Ishikawa (cell line): ENCODE measurements at regions not wholly inside any gene's neighbourhood (a gene's known extent, or its start where the extent isn't known, plus 50 kb on each side); places are given as distances from the start of the nearest gene placed in this dataset.

Source experiments
- CEBPB ChIP-seq: IDR thresholded peaks from 2 replicates; pipeline ENCODE4 v1.6.1; 2012
- CREB1 ChIP-seq: IDR thresholded peaks from 2 replicates; pipeline ENCODE4 v1.6.1; 2012; ENCODE audit warnings: low read depth
- EGR1 ChIP-seq: IDR thresholded peaks from 2 replicates; pipeline ENCODE4 v1.6.1; 2012
- EP300 ChIP-seq: IDR thresholded peaks from 2 replicates; pipeline ENCODE4 v1.6.1; 2012; ENCODE audit warnings: borderline replicate concordance
- FOXM1 ChIP-seq: IDR thresholded peaks from 2 replicates; pipeline ENCODE4 v1.6.1; 2012; ENCODE audit warnings: low read depth, borderline replicate concordance
- NFIC ChIP-seq: IDR thresholded peaks from 2 replicates; pipeline ENCODE4 v1.6.1; 2012
- RAD21 ChIP-seq: IDR thresholded peaks from 2 replicates; pipeline ENCODE4 v1.6.1; 2012; ENCODE audit warnings: low read depth
- TAF1 ChIP-seq: IDR thresholded peaks from 2 replicates; pipeline ENCODE4 v1.6.1; 2012; ENCODE audit warnings: low read depth, mild to moderate bottlenecking
- TCF12 ChIP-seq: IDR thresholded peaks from 2 replicates; pipeline ENCODE4 v1.6.1; 2012; ENCODE audit warnings: low read depth
- TEAD4 ChIP-seq: IDR thresholded peaks from 2 replicates; pipeline ENCODE4 v1.6.1; 2012
- YY1 ChIP-seq: IDR thresholded peaks from 2 replicates; pipeline ENCODE4 v1.6.1; 2012; ENCODE audit warnings: low read depth
- ZBTB7A ChIP-seq: IDR thresholded peaks from 2 replicates; pipeline ENCODE4 v1.6.1; 2012; ENCODE audit warnings: low read depth
- TF ChIP-seq, protein P1 (sequence below): IDR thresholded peaks from 2 replicates; pipeline ENCODE4 v1.6.1; 2012
- TF ChIP-seq, protein P2 (sequence below): IDR thresholded peaks from 2 replicates; pipeline ENCODE4 v1.6.1; 2012; ENCODE audit warnings: low read depth, mild to moderate bottlenecking
- TF ChIP-seq, protein P3 (sequence below): IDR thresholded peaks from 2 replicates; pipeline ENCODE4 v1.6.1; 2012

DNA sequence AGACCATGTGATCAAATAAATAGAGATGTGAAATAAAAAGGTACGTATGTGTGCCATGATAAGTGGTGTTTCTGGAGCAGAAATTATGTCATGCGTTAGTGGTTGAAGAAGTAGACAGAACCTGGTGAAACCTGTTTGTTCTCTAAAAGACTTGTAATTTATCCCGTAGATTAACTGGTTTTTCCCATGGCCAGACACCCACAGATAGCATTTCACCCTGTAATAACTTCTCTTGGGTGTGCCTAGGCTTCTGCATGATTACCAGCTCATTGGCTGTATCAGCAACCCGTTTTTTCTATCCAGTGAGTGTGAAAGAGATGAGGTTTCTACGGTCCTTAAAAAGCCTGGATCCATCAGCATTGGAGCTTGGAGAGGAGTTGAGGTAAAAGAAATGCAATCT, 471.3 kb downstream of the NPIPA7 start:
- TF ChIP-seq ZBTB7A (no peak), TAF1 (no peak), FOXM1 (no peak), EP300 (no peak), TCF12 (no peak), NFIC (no peak), CEBPB (no peak), TEAD4 (no peak), EGR1 (no peak), CREB1 (no peak), RAD21 (no peak), YY1 (no peak)
- TF ChIP-seq, protein P1, sequence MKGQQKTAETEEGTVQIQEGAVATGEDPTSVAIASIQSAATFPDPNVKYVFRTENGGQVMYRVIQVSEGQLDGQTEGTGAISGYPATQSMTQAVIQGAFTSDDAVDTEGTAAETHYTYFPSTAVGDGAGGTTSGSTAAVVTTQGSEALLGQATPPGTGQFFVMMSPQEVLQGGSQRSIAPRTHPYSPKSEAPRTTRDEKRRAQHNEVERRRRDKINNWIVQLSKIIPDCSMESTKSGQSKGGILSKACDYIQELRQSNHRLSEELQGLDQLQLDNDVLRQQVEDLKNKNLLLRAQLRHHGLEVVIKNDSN, result no peak
- TF ChIP-seq, protein P2, sequence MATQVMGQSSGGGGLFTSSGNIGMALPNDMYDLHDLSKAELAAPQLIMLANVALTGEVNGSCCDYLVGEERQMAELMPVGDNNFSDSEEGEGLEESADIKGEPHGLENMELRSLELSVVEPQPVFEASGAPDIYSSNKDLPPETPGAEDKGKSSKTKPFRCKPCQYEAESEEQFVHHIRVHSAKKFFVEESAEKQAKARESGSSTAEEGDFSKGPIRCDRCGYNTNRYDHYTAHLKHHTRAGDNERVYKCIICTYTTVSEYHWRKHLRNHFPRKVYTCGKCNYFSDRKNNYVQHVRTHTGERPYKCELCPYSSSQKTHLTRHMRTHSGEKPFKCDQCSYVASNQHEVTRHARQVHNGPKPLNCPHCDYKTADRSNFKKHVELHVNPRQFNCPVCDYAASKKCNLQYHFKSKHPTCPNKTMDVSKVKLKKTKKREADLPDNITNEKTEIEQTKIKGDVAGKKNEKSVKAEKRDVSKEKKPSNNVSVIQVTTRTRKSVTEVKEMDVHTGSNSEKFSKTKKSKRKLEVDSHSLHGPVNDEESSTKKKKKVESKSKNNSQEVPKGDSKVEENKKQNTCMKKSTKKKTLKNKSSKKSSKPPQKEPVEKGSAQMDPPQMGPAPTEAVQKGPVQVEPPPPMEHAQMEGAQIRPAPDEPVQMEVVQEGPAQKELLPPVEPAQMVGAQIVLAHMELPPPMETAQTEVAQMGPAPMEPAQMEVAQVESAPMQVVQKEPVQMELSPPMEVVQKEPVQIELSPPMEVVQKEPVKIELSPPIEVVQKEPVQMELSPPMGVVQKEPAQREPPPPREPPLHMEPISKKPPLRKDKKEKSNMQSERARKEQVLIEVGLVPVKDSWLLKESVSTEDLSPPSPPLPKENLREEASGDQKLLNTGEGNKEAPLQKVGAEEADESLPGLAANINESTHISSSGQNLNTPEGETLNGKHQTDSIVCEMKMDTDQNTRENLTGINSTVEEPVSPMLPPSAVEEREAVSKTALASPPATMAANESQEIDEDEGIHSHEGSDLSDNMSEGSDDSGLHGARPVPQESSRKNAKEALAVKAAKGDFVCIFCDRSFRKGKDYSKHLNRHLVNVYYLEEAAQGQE, result no peak
- TF ChIP-seq, protein P3, sequence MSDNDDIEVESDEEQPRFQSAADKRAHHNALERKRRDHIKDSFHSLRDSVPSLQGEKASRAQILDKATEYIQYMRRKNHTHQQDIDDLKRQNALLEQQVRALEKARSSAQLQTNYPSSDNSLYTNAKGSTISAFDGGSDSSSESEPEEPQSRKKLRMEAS, result no peak

DNA sequence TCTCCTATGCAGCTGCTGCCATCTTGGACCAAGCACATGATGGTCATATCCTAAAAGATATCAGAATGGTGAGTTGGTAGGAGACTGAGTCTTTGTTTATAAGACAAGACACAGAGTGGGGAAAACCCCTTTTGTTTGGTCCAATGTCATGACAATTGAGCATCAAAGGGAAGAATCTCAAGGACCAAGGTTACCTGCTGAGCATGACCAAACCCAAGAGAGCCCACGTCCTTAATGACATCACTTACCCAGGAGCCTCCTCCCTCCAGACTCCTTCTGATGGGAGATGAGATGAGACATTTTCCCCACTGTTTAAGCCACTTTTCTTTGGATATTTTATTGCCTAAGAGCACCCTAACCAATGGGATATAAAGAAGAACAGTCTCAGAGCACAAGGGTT, 478.1 kb downstream of the NPIPA7 start:
- TF ChIP-seq YY1 (no peak), ZBTB7A (no peak), EP300 (no peak), FOXM1 (no peak), NFIC (no peak), RAD21 (no peak), CEBPB (no peak), TAF1 (no peak), EGR1 (no peak), TEAD4 (no peak), TCF12 (no peak)
- TF ChIP-seq, protein P2, result no peak
- TF ChIP-seq, protein P1, result no peak

DNA sequence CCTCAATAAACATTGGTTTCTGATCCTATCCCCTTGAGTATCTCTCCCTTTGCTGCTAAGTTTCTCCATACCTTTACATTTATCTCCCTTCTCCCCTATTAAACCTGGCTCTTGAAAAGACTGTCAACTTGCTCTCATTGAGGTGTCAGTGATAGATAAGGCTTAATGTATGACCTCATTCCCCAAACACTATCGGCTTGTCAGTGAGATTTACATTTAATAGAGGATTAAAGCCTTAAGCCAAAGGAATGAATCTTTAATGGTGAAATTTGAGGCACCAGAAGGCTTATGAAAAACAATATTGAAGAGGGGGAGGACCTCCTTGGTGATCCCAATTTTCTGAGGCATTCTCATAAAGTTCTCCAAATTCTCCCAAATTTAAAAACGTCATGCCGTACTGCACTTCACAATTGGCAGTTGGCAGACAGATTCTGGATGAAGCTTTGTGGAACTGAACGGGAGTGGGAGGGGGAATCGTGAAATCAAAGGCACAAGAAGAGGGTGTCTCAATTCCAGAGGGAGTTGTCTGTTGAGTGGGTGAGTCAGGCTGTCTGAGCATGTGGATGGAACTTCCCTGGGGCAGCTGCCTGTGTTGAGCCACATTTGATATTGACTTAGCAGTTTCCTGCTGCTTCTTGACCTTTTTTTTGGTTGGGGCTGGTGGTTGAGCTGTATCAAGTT, 478.8 kb downstream of the NPIPA7 start:
- no peak for TF ChIP-seq FOXM1
- no peak for TF ChIP-seq EP300
- no peak for TF ChIP-seq RAD21
- TF ChIP-seq, protein P2, result no peak
- TF ChIP-seq, protein P3, result no peak
- no peak for TF ChIP-seq YY1
- TF ChIP-seq TCF12, result no peak
- TF ChIP-seq CREB1, result no peak
- TF ChIP-seq EGR1, result no peak

DNA sequence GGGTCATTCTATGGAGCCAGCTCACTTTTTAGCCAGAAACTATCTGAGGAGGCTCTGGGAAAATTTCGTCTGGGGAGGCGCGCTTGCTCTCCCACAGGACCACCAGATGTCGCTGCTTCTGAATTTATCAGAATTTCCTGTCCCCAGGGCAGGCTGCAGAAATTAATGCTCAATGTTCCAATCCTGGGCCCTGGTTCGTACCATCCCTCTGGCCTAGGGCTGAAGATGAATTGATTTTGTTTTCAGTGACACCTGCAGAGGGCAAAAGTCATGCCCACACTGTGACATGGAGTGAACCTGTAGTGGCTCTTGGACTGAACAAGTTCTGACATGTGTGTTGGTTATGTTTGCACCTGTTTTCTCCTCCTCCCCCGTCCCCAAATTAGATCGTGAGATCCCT, 482.6 kb downstream of the NPIPA7 start:
- peak; percentile 54 for TF ChIP-seq RAD21
- TF ChIP-seq CEBPB, result no peak

DNA sequence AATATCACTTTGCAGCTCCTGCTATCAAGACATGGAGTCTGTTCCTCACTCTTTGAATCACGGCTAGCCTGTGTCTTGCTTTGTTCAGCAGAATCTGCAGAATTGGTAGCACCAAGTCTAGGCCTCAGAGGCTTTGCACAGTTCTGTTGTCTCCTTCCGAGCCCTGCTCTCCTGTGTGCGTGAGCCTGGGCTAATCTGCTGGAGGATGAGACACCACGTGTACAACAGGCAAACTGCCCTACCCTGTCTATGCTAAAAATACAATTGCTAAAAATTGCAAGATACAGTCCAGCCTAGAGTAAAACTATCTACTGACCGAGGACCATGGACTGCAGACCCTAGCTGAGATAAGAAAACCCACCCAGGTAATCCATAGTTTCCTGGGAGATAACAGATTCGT, 484.7 kb downstream of the NPIPA7 start:
- no peak for TF ChIP-seq NFIC
- TF ChIP-seq, protein P3, result no peak
- TF ChIP-seq, protein P1, result no peak
- TF ChIP-seq FOXM1, result no peak
- TF ChIP-seq, protein P2, result no peak
- no peak for TF ChIP-seq EGR1
- TF ChIP-seq CEBPB, result no peak
- no peak for TF ChIP-seq RAD21
- TF ChIP-seq CREB1, result no peak
